HEK293T (cell line): ENCODE measurements at regions not wholly inside any gene's neighbourhood (a gene's known extent, or its start where the extent isn't known, plus 50 kb on each side); places are given as distances from the start of the nearest gene placed in this dataset.

Source experiments
- ARNT ChIP-seq: fragments of 450-650 bp; IDR thresholded peaks from 2 replicates; pipeline ENCODE4 v1.6.1; 2017; ENCODE audit warnings: mild to moderate bottlenecking
- BHLHE40 ChIP-seq: fragments of 450-650 bp; IDR thresholded peaks from 2 replicates; pipeline ENCODE4 v1.6.1; 2016; ENCODE audit warnings: mild to moderate bottlenecking, moderate library complexity, borderline replicate concordance
- CTBP1 ChIP-seq: fragments of 450-650 bp; IDR thresholded peaks from 2 replicates; pipeline ENCODE4 v1.6.1; 2016; ENCODE audit warnings: borderline replicate concordance
- ELF4 ChIP-seq: fragments of 450-650 bp; IDR thresholded peaks from 2 replicates; pipeline ENCODE4 v1.6.1; 2017; ENCODE audit warnings: antibody characterized with exemption
- FOXK2 ChIP-seq: fragments of 450-650 bp; IDR thresholded peaks from 2 replicates; pipeline ENCODE4 v1.6.1; 2016; ENCODE audit warnings: mild to moderate bottlenecking
- FOXM1 ChIP-seq: fragments of 450-650 bp; IDR thresholded peaks from 2 replicates; pipeline ENCODE4 v1.6.1; 2017; ENCODE audit warnings: mild to moderate bottlenecking, borderline replicate concordance
- PKNOX1 ChIP-seq: fragments of 450-650 bp; IDR thresholded peaks from 2 replicates; pipeline ENCODE4 v1.6.1; 2016
- SP1 ChIP-seq: fragments of 450-650 bp; IDR thresholded peaks from 2 replicates; pipeline ENCODE4 v1.6.1; 2017

GRCh38 chr9:31124389-31124788, 1260.1 kb upstream of the ACO1 start:
- TF ChIP-seq PKNOX1, result no peak
- no peak for TF ChIP-seq SP1
- TF ChIP-seq FOXK2, result no peak
- no peak for TF ChIP-seq ELF4
- no peak for TF ChIP-seq FOXM1
- no peak for TF ChIP-seq ARNT
- no peak for TF ChIP-seq CTBP1
- no peak for TF ChIP-seq BHLHE40
